ENCODE measurements at regions not wholly inside any gene's neighbourhood (a gene's known extent, or its start where the extent isn't known, plus 50 kb on each side); places are given as distances from the start of the nearest gene placed in this dataset.

DNA sequence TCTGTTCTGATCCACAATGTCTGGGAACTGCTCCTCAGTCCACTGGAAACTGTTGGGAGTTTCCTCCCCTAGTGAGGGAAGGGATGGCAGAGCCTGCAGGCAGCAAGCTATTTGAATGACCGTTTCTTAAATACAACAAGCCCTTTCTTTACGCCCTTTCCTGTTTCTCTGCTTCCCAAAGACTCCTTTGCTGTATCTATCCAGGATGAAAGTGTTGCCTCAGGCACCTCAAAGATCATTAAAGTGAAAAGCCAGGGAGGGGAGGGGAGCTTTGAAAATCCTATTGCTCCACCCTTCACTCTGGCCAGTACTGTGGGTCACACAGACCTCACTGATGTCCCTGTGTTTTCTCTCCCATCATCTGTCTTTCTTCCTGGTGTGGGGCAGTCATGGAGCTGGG, 213.1 kb downstream of the RNF144B start:
- TF ChIP-seq, protein P1, sequence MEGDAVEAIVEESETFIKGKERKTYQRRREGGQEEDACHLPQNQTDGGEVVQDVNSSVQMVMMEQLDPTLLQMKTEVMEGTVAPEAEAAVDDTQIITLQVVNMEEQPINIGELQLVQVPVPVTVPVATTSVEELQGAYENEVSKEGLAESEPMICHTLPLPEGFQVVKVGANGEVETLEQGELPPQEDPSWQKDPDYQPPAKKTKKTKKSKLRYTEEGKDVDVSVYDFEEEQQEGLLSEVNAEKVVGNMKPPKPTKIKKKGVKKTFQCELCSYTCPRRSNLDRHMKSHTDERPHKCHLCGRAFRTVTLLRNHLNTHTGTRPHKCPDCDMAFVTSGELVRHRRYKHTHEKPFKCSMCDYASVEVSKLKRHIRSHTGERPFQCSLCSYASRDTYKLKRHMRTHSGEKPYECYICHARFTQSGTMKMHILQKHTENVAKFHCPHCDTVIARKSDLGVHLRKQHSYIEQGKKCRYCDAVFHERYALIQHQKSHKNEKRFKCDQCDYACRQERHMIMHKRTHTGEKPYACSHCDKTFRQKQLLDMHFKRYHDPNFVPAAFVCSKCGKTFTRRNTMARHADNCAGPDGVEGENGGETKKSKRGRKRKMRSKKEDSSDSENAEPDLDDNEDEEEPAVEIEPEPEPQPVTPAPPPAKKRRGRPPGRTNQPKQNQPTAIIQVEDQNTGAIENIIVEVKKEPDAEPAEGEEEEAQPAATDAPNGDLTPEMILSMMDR (IDR thresholded peaks at IDR 0.05; ENCODE audit: insufficient read depth, low read length, poor library complexity, severe bottlenecking) = no peak
- TF ChIP-seq EZH2phosphoT487 (conservative IDR thresholded peaks at IDR 0.05; ENCODE audit: low read length) = no peak
